NCI-H146 (cell line): ENCODE measurements at regions not wholly inside any gene's neighbourhood (a gene's known extent, or its start where the extent isn't known, plus 50 kb on each side); places are given as distances from the start of the nearest gene placed in this dataset.

ENCODE experiments used
- DNase-seq: peaks from one replicate; lab custom pipeline; 2025; lab: John Stamatoyannopoulos, UW

- DNase-seq: no peak
These were observed 249.7 kb upstream of the GYPC start for GRCh38 chr2:126406267-126406666.

- DNase-seq: no peak
These were observed 247.3 kb upstream of the GYPC start for GRCh38 chr2:126408671-126409070.

- no peak for DNase-seq
These were observed 246.1 kb upstream of the GYPC start for GRCh38 chr2:126409850-126410249.

- DNase-seq: no peak
These were observed 242.9 kb upstream of the GYPC start for GRCh38 chr2:126413079-126413478.

- no peak for DNase-seq
These were observed 236.6 kb upstream of the GYPC start for GRCh38 chr2:126419403-126419802.

GRCh38 chr2:126425943-126426342 is 230.0 kb upstream of the GYPC start:
- DNase-seq: no peak

- DNase-seq: no peak
These were observed 226.9 kb upstream of the GYPC start for GRCh38 chr2:126429103-126429502.

- DNase-seq: no peak
These were observed 224.8 kb upstream of the GYPC start for GRCh38 chr2:126431136-126431535.

- DNase-seq: no peak
These were observed 219.5 kb upstream of the GYPC start for GRCh38 chr2:126436411-126436810.

GRCh38 chr2:126437016-126437415 is 218.9 kb upstream of the GYPC start:
- DNase-seq: no peak

- DNase-seq: no peak
These were observed 211.4 kb upstream of the GYPC start for GRCh38 chr2:126444512-126444911.

- DNase-seq: no peak
These were observed 209.8 kb upstream of the GYPC start for GRCh38 chr2:126446106-126446695.

- DNase-seq: no peak
These were observed 207.3 kb upstream of the GYPC start for GRCh38 chr2:126448611-126449010.

- no peak for DNase-seq
These were observed 206.3 kb upstream of the GYPC start for GRCh38 chr2:126449677-126450076.

- DNase-seq: no peak
These were observed 191.9 kb upstream of the GYPC start for GRCh38 chr2:126463892-126464674.

- no peak for DNase-seq
These were observed 188.4 kb upstream of the GYPC start for GRCh38 chr2:126467367-126468054.

GRCh38 chr2:126475031-126475430 is 180.9 kb upstream of the GYPC start:
- DNase-seq: no peak

- no peak for DNase-seq
These were observed 179.3 kb upstream of the GYPC start for GRCh38 chr2:126476691-126477090.

- DNase-seq: no peak
These were observed 175.9 kb upstream of the GYPC start for GRCh38 chr2:126480033-126480432.

GRCh38 chr2:126482582-126483464 is 173.1 kb upstream of the GYPC start:
- DNase-seq: peak; percentile 2

- no peak for DNase-seq
These were observed 161.4 kb upstream of the GYPC start for GRCh38 chr2:126494593-126494992.

GRCh38 chr2:126495189-126495588 is 160.8 kb upstream of the GYPC start:
- no peak for DNase-seq
